ENCODE measurements at regions not wholly inside any gene's neighbourhood (a gene's known extent, or its start where the extent isn't known, plus 50 kb on each side); places are given as distances from the start of the nearest gene placed in this dataset.

GRCh38 chr12:75936515-75937440, 94.8 kb downstream of the PHLDA1 start:
- TF ChIP-seq REST (IDR thresholded peaks at IDR 0.05) (no peak), FOXA2 (IDR thresholded peaks at IDR 0.05) (no peak), TAF1 (conservative IDR thresholded peaks at IDR 0.05) (no peak), RAD21 (IDR thresholded peaks at IDR 0.05) (no peak), SP1 (IDR thresholded peaks at IDR 0.05) (no peak), NR2F2 (IDR thresholded peaks at IDR 0.05) (no peak), FOXA1 (IDR thresholded peaks at IDR 0.05) (no peak), ATF3 (IDR thresholded peaks at IDR 0.05) (no peak), GABPA (IDR thresholded peaks at IDR 0.05 in 1 of 2, conservative IDR thresholded peaks at IDR 0.05 in 1 of 2) (no peak), RXRA (IDR thresholded peaks at IDR 0.05) (no peak)
- TF ChIP-seq, protein P1, sequence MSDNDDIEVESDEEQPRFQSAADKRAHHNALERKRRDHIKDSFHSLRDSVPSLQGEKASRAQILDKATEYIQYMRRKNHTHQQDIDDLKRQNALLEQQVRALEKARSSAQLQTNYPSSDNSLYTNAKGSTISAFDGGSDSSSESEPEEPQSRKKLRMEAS (IDR thresholded peaks at IDR 0.05): no peak
- TF ChIP-seq, protein P2, sequence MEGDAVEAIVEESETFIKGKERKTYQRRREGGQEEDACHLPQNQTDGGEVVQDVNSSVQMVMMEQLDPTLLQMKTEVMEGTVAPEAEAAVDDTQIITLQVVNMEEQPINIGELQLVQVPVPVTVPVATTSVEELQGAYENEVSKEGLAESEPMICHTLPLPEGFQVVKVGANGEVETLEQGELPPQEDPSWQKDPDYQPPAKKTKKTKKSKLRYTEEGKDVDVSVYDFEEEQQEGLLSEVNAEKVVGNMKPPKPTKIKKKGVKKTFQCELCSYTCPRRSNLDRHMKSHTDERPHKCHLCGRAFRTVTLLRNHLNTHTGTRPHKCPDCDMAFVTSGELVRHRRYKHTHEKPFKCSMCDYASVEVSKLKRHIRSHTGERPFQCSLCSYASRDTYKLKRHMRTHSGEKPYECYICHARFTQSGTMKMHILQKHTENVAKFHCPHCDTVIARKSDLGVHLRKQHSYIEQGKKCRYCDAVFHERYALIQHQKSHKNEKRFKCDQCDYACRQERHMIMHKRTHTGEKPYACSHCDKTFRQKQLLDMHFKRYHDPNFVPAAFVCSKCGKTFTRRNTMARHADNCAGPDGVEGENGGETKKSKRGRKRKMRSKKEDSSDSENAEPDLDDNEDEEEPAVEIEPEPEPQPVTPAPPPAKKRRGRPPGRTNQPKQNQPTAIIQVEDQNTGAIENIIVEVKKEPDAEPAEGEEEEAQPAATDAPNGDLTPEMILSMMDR (IDR thresholded peaks at IDR 0.05; ENCODE audit: low read depth, low read length, missing input control): no peak
- no peak for DNase-seq (ENCODE audit: low spot score)
- H3K4me3 ChIP-seq (ENCODE audit: low read depth in 1 of 3, low read length in 3 of 3): no peak overlapping the region
- peaks cover 12 to 21% (median 17%) of the 10 kb centered on the region in 4 donors for H3K4me1 ChIP-seq (ENCODE audit: control insufficient read depth in 4 of 4, insufficient read depth in 4 of 4, low read length in 3 of 4)
- WGBS: 90% methylated on average over 5 of the region's 5 CpGs
- H3K27ac ChIP-seq (ENCODE audit: low read depth in 1 of 2, low read length in 2 of 2): peak overlapping the region; percentile 63 to 67
- H3K9me3 ChIP-seq (ENCODE audit: control insufficient read depth in 4 of 4, low read length in 3 of 4): no peaks in the 10 kb centered on the region
- H3K36me3 ChIP-seq (ENCODE audit: control insufficient read depth in 4 of 4, insufficient read depth in 3 of 4, low read depth in 1 of 4, low read length in 3 of 4): no peaks in the 10 kb centered on the region
- H3K9ac ChIP-seq (ENCODE audit: low read depth in 1 of 2, low read length in 2 of 2): peak overlapping the region in 1 of 2 donors; percentile 19
- no peaks in the 10 kb centered on the region for H3K27me3 ChIP-seq (ENCODE audit: control insufficient read depth in 4 of 4, insufficient read depth in 4 of 4, low read length in 3 of 4)

DNA sequence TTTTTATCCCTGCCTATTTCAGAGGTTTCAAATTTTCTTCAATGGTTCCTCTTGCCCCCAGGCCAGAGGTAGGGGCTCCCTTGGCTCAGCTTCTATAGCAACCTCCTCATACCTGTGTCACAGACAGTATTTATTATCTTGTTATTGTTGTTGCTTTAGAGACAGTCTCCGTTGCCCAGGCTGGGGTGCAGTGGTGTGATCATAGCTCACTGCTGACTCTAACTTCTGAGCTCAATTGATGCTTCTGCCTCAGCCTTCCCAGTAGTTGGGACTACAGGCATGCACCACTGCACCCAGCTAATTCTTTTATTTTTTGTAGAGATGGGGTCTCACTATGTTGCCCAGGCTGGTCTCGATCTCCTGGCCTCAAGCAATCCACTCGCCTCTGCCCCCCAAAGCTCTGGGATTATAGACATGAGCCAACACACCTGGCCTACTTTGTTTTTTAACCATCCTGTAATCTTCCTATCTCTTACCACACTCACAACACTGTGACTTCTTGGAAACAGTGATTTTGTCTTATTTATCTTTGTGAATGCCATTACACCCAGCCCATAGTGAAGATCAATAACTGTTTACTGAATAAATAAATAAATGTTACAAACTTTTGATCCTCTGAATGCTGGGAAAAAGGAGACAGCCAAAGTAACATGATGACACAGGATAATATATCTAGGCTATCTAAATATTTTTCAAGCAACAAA, 95.9 kb downstream of the PHLDA1 start:
- DNase-seq (ENCODE audit: low spot score): no peak
- Histone ChIP-seq H3K9ac (ENCODE audit: low read depth in 1 of 2, low read length in 2 of 2) (no peak overlapping the region), H3K27ac (ENCODE audit: low read depth in 1 of 2, low read length in 2 of 2) (peak overlapping the region; percentile 63 to 67), H3K4me3 (ENCODE audit: low read depth in 1 of 3, low read length in 3 of 3) (no peak overlapping the region), H3K4me1 (ENCODE audit: control insufficient read depth in 4 of 4, insufficient read depth in 4 of 4, low read length in 3 of 4) (peaks cover 12 to 21% (median 17%) of the 10 kb centered on the region in 4 donors), H3K27me3 (ENCODE audit: control insufficient read depth in 4 of 4, insufficient read depth in 4 of 4, low read length in 3 of 4) (no peaks in the 10 kb centered on the region), H3K9me3 (ENCODE audit: control insufficient read depth in 4 of 4, low read length in 3 of 4) (no peaks in the 10 kb centered on the region), H3K36me3 (ENCODE audit: control insufficient read depth in 4 of 4, insufficient read depth in 3 of 4, low read depth in 1 of 4, low read length in 3 of 4) (no peaks in the 10 kb centered on the region)
- 53% methylated on average over 3 of the region's 3 CpGs for WGBS
- TF ChIP-seq ATF3 (IDR thresholded peaks at IDR 0.05) (peak; percentile 72), TAF1 (conservative IDR thresholded peaks at IDR 0.05) (no peak), EGR1 (IDR thresholded peaks at IDR 0.05; ENCODE audit: low read depth in 2 of 2) (peak in 1 of 2 donors; percentile 76), RXRA (IDR thresholded peaks at IDR 0.05) (peak; percentile 69 to 92), FOXA2 (IDR thresholded peaks at IDR 0.05) (peak; percentile 95), SP1 (IDR thresholded peaks at IDR 0.05) (peak; percentile 80), YY1 (IDR thresholded peaks at IDR 0.05) (peak; percentile 84), NR2F2 (IDR thresholded peaks at IDR 0.05) (no peak), FOXA1 (IDR thresholded peaks at IDR 0.05) (peak; percentile 94), ZBTB33 (IDR thresholded peaks at IDR 0.05) (peak; percentile 80), JUND (IDR thresholded peaks at IDR 0.05) (peak; percentile 48 to 91), GABPA (IDR thresholded peaks at IDR 0.05 in 1 of 2, conservative IDR thresholded peaks at IDR 0.05 in 1 of 2) (peak in 1 of 2 donors; percentile 54), RAD21 (IDR thresholded peaks at IDR 0.05) (peak; percentile 62 to 68), HNF4A (conservative IDR thresholded peaks at IDR 0.05) (peak; percentile 78 to 88)
- TF ChIP-seq, protein P2 (IDR thresholded peaks at IDR 0.05; ENCODE audit: low read depth, low read length, missing input control): no peak
- TF ChIP-seq, protein P1 (IDR thresholded peaks at IDR 0.05): peak; percentile 84

All from liver (tissue), 8 donors.